HL-60 (cell line): ENCODE measurements at regions not wholly inside any gene's neighbourhood (a gene's known extent, or its start where the extent isn't known, plus 50 kb on each side); places are given as distances from the start of the nearest gene placed in this dataset.

Experiments
- DNase-seq, 2 experiments: peaks; one replicate each; pipeline ENCODE4 v3.0.0-alpha.2; 2010 to 2020; ENCODE audit warnings: low read depth in 1 of 2, low spot score in 1 of 2
- H3K27ac ChIP-seq: fragments of 250-450 bp; sonication (Bioruptor Pico); replicated peaks from 2 replicates; pipeline ENCODE4 v1.5.1; 2020; ENCODE audit warnings: mild to moderate bottlenecking, moderate library complexity
- H3K27me3 ChIP-seq: fragments of 250-450 bp; sonication (Bioruptor Pico); 2 replicates; pipeline ENCODE4 v1.5.1; 2021; ENCODE audit warnings: mild to moderate bottlenecking, moderate library complexity; ENCODE audit not compliant: insufficient read depth, poor library complexity, severe bottlenecking
- H3K4me3 ChIP-seq: replicated peaks from 2 replicates; pipeline ENCODE4 v1.5.1; 2011; ENCODE audit warnings: mild to moderate bottlenecking, control low read depth, low read length; ENCODE audit not compliant: insufficient read depth
- CTCF ChIP-seq: IDR thresholded peaks from one replicate; pipeline ENCODE4 v1.5.1; 2011; ENCODE audit warnings: low read length, control low read depth, inconsistent platforms; ENCODE audit not compliant: insufficient read depth
- GABPA ChIP-seq: IDR thresholded peaks from 2 replicates; pipeline ENCODE4 v1.6.1; 2012; ENCODE audit warnings: low read depth
- POLR2AphosphoS5 ChIP-seq: IDR thresholded peaks from 2 replicates; pipeline ENCODE4 v1.6.1; 2012; ENCODE audit warnings: low read depth
- REST ChIP-seq: IDR thresholded peaks from 2 replicates; pipeline ENCODE4 v1.6.1; 2012; ENCODE audit warnings: low read depth; ENCODE audit not compliant: insufficient replicate concordance
- SPI1 ChIP-seq: IDR thresholded peaks from 2 replicates; pipeline ENCODE4 v1.6.1; 2012; ENCODE audit warnings: low read depth, mild to moderate bottlenecking, borderline replicate concordance

- no peak overlapping the region for H3K27ac ChIP-seq
- no peak for DNase-seq
- TF ChIP-seq POLR2AphosphoS5 (no peak), GABPA (no peak), CTCF (no peak), SPI1 (no peak), REST (no peak)
Measured at GRCh38 chr7:112648781-112649180, 141.4 kb downstream of the TMEM168 start.

GRCh38 chr7:112649560-112649959 lies 140.6 kb downstream of the TMEM168 start:
- no peaks in the 10 kb centered on the region for H3K27me3 ChIP-seq
- no peak overlapping the region for H3K27ac ChIP-seq
- TF ChIP-seq POLR2AphosphoS5 (no peak), REST (no peak), SPI1 (no peak), CTCF (no peak), GABPA (no peak)
- DNase-seq = no peak
- no peak overlapping the region for H3K4me3 ChIP-seq

More at GRCh38 chr7:112648781-112649180, 141.4 kb downstream of the TMEM168 start:
- no peak overlapping the region for H3K4me3 ChIP-seq
- no peaks in the 10 kb centered on the region for H3K27me3 ChIP-seq

GRCh38 chr7:112654322-112655216 lies 135.6 kb downstream of the TMEM168 start:
- DNase-seq = no peak
- no peak overlapping the region for H3K4me3 ChIP-seq
- H3K27ac ChIP-seq = no peak overlapping the region
- no peaks in the 10 kb centered on the region for H3K27me3 ChIP-seq
- TF ChIP-seq POLR2AphosphoS5 (no peak), CTCF (no peak), REST (no peak), SPI1 (no peak), GABPA (no peak)
